ENCODE measurements at regions not wholly inside any gene's neighbourhood (a gene's known extent, or its start where the extent isn't known, plus 50 kb on each side); places are given as distances from the start of the nearest gene placed in this dataset.

- H3K4me1 ChIP-seq = no peaks in the 10 kb centered on the region
- ATAC-seq (no peak), DNase-seq (no peak)
- H3K36me3 ChIP-seq = no peaks in the 10 kb centered on the region
- H3K27ac ChIP-seq = no peak overlapping the region
- no peak for TF ChIP-seq POLR2A (IDR thresholded peaks at IDR 0.05)
- no peak for TF ChIP-seq CTCF (IDR thresholded peaks at IDR 0.05)
- no peaks in the 10 kb centered on the region for H3K9me3 ChIP-seq
- WGBS (ENCODE audit: insufficient coverage, low coverage, low lambda C conversion rate, missing lambda C conversion rate) = 0% methylated on average over 1 of the region's 5 CpGs
- intact Hi-C loops (cut with DNase I) = no loop called here
- H3K27me3 ChIP-seq = no peaks in the 10 kb centered on the region
- H3K4me3 ChIP-seq = no peak overlapping the region
Observed at GRCh38 chr9:38186404-38187115, 117.5 kb upstream of the SHB start.

GRCh38 chr9:38185647-38186403 lies 116.8 kb upstream of the SHB start:
- TF ChIP-seq CTCF (IDR thresholded peaks at IDR 0.05) (no peak), POLR2A (IDR thresholded peaks at IDR 0.05) (no peak)
- ATAC-seq = no peak
- Histone ChIP-seq H3K9me3 (no peaks in the 10 kb centered on the region), H3K36me3 (no peaks in the 10 kb centered on the region), H3K27me3 (no peaks in the 10 kb centered on the region), H3K4me1 (no peaks in the 10 kb centered on the region), H3K27ac (no peak overlapping the region), H3K4me3 (no peak overlapping the region)
- intact Hi-C loops (cut with DNase I) = no loop called here
- no peak for DNase-seq
- WGBS (ENCODE audit: insufficient coverage, low coverage, low lambda C conversion rate, missing lambda C conversion rate) = 69% methylated on average over 6 of the region's 6 CpGs

GRCh38 chr9:38183994-38184568 lies 115.1 kb upstream of the SHB start:
- intact Hi-C loops (cut with DNase I) = no loop called here
- H3K36me3 ChIP-seq = no peaks in the 10 kb centered on the region
- no peak overlapping the region for H3K4me3 ChIP-seq
- TF ChIP-seq CTCF (IDR thresholded peaks at IDR 0.05) (no peak), POLR2A (IDR thresholded peaks at IDR 0.05) (no peak)
- DNase-seq (no peak), ATAC-seq (peak in 1 of 4 donors; percentile 42)
- no peak overlapping the region for H3K27ac ChIP-seq
- no peaks in the 10 kb centered on the region for H3K27me3 ChIP-seq
- no peaks in the 10 kb centered on the region for H3K9me3 ChIP-seq
- no peaks in the 10 kb centered on the region for H3K4me1 ChIP-seq

- intact Hi-C loops (cut with DNase I) = no loop called here
Observed at GRCh38 chr9:38182321-38182720, 113.3 kb upstream of the SHB start.

More at GRCh38 chr9:38182321-38182720, 113.3 kb upstream of the SHB start:
- Histone ChIP-seq H3K4me1 (no peaks in the 10 kb centered on the region), H3K4me3 (no peak overlapping the region), H3K9me3 (no peaks in the 10 kb centered on the region), H3K36me3 (no peaks in the 10 kb centered on the region), H3K27me3 (no peaks in the 10 kb centered on the region), H3K27ac (no peak overlapping the region)
- ATAC-seq = no peak
- no peak for DNase-seq
- TF ChIP-seq POLR2A (IDR thresholded peaks at IDR 0.05) = no peak
- no peak for TF ChIP-seq CTCF (IDR thresholded peaks at IDR 0.05)

All from right lobe of liver (tissue), 6 donors.